ENCODE measurements at regions not wholly inside any gene's neighbourhood (a gene's known extent, or its start where the extent isn't known, plus 50 kb on each side); places are given as distances from the start of the nearest gene placed in this dataset.

GRCh38 chr7:69411018-69411417 lies 187.3 kb upstream of the AUTS2 start:
- TF ChIP-seq CTCF (IDR thresholded peaks at IDR 0.05): no peak

GRCh38 chr7:69411466-69411865 lies 186.8 kb upstream of the AUTS2 start:
- TF ChIP-seq CTCF (IDR thresholded peaks at IDR 0.05): no peak

GRCh38 chr7:69412331-69413146 lies 185.7 kb upstream of the AUTS2 start:
- TF ChIP-seq CTCF (IDR thresholded peaks at IDR 0.05): no peak

- TF ChIP-seq CTCF (IDR thresholded peaks at IDR 0.05): no peak
These were observed 183.7 kb upstream of the AUTS2 start for GRCh38 chr7:69414555-69414954.

- no peak for TF ChIP-seq CTCF (IDR thresholded peaks at IDR 0.05)
These were observed 179.2 kb upstream of the AUTS2 start for GRCh38 chr7:69418869-69419670.

- TF ChIP-seq CTCF (IDR thresholded peaks at IDR 0.05): no peak
These were observed 178.3 kb upstream of the AUTS2 start for GRCh38 chr7:69419934-69420333.

- no peak for TF ChIP-seq CTCF (IDR thresholded peaks at IDR 0.05)
These were observed 175.7 kb upstream of the AUTS2 start for GRCh38 chr7:69422574-69422985.
